OCI-LY3 (cell line): ENCODE measurements at regions not wholly inside any gene's neighbourhood (a gene's known extent, or its start where the extent isn't known, plus 50 kb on each side); places are given as distances from the start of the nearest gene placed in this dataset.

Source experiments
- H2AFZ ChIP-seq: fragments of 200-600, 300-600 bp; shearing (Covaris generic); 2 replicates; pipeline ENCODE4 v1.6.0; 2014; ENCODE audit warnings: antibody characterized with exemption, low read depth, low read length
- H3K27ac ChIP-seq: fragments of 200-600, 300-600 bp; sonication (generic); 2 replicates; pipeline ENCODE4 v1.5.1; 2014; ENCODE audit warnings: mild to moderate bottlenecking, low read length, moderate library complexity, mixed read lengths
- H3K27me3 ChIP-seq: fragments of 200-600, 300-600 bp; sonication (generic); 2 replicates; pipeline ENCODE4 v1.6.1; 2014; ENCODE audit warnings: low read depth, low read length, mixed read lengths
- H3K36me3 ChIP-seq: fragments of 200-600, 300-600 bp; sonication (generic); replicated peaks from 2 replicates; pipeline ENCODE3; 2014; ENCODE audit warnings: low read depth, low read length, mixed read lengths
- H3K4me1 ChIP-seq: fragments of 300-600, 200-600 bp; sonication (generic); 2 replicates; pipeline ENCODE4 v1.6.1; 2014; ENCODE audit warnings: low read length, mixed read lengths
- H3K4me2 ChIP-seq: fragments of 200-600, 300-600 bp; sonication (generic); 2 replicates; pipeline ENCODE4 v1.6.1; 2014; ENCODE audit warnings: low read length, mixed read lengths
- H3K4me3 ChIP-seq: fragments of 300-600, 200-600 bp; sonication (generic); 2 replicates; pipeline ENCODE4 v1.5.1; 2014; ENCODE audit warnings: antibody characterized with exemption, mild to moderate bottlenecking, low read length, moderate library complexity
- H3K79me2 ChIP-seq: fragments of 300-600, 200-600 bp; shearing (Covaris generic); 2 replicates; pipeline ENCODE4 v1.6.1; 2014; ENCODE audit warnings: mild to moderate bottlenecking, low read length, mixed read lengths
- H3K9ac ChIP-seq: fragments of 300-600, 200-600 bp; shearing (Covaris generic); 2 replicates; pipeline ENCODE4 v1.6.0; 2014; ENCODE audit warnings: mild to moderate bottlenecking, low read length, moderate library complexity
- H3K9me3 ChIP-seq: fragments of 200-600, 300-600 bp; shearing (Covaris generic); 2 replicates; pipeline ENCODE4 v1.6.1; 2014; ENCODE audit warnings: low read length, mixed read lengths; ENCODE audit not compliant: insufficient read depth
- H4K20me1 ChIP-seq: fragments of 200-600, 300-600 bp; sonication (generic); 2 replicates; pipeline ENCODE4 v1.6.1; 2016; ENCODE audit warnings: low read length, mixed read lengths; ENCODE audit not compliant: insufficient read depth
- EZH2phosphoT487 ChIP-seq: fragments of 200-600 bp; shearing (Covaris generic); IDR thresholded peaks from 2 replicates; pipeline ENCODE4 v1.6.1; 2018; ENCODE audit warnings: antibody characterized with exemption, mixed run types, low read depth
- TF ChIP-seq, protein P1 (sequence below): fragments of 200-600, 300-600 bp; sonication (generic); IDR thresholded peaks from 2 replicates; pipeline ENCODE4 v1.5.1; 2014; ENCODE audit warnings: antibody characterized with exemption, low read length, low read depth

DNA sequence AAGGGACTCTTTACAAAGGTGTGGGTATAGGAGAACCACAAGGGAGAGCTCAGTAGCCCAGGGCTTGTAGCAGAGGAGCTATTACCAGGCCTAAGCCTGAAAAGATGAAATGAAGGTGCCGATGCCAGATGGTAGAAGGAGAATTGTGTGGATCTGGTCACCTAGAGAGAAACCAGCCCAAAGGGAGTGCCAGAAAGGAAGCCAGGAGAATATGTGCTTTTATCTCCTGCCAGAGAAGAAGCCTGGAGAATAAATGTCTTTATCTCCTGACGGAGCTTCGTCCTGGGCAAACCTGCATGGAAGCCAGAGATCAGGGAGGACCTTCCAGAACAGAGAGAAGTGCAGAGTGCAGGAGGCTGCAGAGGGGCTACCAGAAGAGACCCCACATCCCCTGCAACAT, 142.6 kb downstream of the MED10 start:
- Histone ChIP-seq H3K4me3 (no peak overlapping the region), H3K27me3 (no peaks in the 10 kb centered on the region), H3K9ac (no peak overlapping the region), H4K20me1 (no peaks in the 10 kb centered on the region), H2AFZ (no peak overlapping the region), H3K9me3 (no peaks in the 10 kb centered on the region), H3K27ac (no peak overlapping the region), H3K4me2 (no peak overlapping the region), H3K79me2 (no peaks in the 10 kb centered on the region), H3K36me3 (no peaks in the 10 kb centered on the region), H3K4me1 (no peaks in the 10 kb centered on the region)
- TF ChIP-seq, protein P1, sequence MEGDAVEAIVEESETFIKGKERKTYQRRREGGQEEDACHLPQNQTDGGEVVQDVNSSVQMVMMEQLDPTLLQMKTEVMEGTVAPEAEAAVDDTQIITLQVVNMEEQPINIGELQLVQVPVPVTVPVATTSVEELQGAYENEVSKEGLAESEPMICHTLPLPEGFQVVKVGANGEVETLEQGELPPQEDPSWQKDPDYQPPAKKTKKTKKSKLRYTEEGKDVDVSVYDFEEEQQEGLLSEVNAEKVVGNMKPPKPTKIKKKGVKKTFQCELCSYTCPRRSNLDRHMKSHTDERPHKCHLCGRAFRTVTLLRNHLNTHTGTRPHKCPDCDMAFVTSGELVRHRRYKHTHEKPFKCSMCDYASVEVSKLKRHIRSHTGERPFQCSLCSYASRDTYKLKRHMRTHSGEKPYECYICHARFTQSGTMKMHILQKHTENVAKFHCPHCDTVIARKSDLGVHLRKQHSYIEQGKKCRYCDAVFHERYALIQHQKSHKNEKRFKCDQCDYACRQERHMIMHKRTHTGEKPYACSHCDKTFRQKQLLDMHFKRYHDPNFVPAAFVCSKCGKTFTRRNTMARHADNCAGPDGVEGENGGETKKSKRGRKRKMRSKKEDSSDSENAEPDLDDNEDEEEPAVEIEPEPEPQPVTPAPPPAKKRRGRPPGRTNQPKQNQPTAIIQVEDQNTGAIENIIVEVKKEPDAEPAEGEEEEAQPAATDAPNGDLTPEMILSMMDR, result no peak

DNA sequence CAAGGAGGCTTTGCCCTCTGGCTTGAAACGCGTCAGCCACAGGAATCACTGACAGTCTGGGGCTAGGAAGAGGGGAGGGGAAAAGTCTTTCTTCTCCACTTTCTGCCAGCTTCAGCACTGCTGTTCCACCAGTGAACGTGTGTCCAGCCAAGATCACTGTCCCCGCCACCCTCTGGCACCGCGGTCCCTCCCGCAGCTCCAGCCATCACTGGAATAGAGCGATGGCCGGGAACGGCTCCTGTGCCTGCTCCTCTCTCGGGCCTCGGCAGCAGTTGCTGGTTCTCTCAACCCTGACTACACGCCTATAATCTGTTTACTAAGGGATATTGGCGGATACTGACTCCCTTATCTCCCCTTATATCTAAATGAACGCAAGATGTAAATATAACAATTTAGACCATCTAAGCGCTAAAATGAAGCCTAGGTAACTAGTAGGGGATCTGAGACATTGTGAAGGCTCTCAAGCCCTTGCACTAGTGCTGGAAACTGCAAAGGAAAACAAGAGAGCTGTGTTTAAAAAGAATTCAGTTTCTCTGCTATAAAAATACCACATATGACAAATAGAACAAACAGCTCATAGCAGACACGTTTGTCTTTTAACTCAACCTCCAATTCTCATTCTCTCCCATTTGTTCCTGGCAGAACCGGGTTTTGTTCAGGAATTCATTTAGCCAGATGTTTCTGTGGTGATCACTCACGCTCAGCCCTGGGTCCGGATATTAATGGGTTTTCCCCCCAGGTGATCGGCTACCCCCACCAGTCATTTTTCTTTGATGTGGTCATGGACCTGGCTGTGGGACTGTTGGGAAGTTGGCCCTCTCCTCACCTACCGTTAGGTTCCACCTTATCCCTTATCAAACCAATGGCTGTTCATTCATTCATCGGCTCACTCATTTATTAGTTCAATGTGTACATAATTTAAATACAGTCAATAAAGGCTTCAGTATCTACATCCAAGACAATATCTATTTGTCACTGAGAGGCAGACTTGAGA, 149.8 kb downstream of the MED10 start:
- Histone ChIP-seq H2AFZ (no peak overlapping the region), H3K4me1 (no peaks in the 10 kb centered on the region), H3K4me2 (no peak overlapping the region), H3K36me3 (no peaks in the 10 kb centered on the region), H3K27ac (no peak overlapping the region), H3K9ac (no peak overlapping the region), H3K79me2 (no peaks in the 10 kb centered on the region), H3K4me3 (no peak overlapping the region), H4K20me1 (no peaks in the 10 kb centered on the region), H3K27me3 (no peaks in the 10 kb centered on the region), H3K9me3 (no peaks in the 10 kb centered on the region)
- TF ChIP-seq EZH2phosphoT487, result no peak
- TF ChIP-seq, protein P1, result no peak

DNA sequence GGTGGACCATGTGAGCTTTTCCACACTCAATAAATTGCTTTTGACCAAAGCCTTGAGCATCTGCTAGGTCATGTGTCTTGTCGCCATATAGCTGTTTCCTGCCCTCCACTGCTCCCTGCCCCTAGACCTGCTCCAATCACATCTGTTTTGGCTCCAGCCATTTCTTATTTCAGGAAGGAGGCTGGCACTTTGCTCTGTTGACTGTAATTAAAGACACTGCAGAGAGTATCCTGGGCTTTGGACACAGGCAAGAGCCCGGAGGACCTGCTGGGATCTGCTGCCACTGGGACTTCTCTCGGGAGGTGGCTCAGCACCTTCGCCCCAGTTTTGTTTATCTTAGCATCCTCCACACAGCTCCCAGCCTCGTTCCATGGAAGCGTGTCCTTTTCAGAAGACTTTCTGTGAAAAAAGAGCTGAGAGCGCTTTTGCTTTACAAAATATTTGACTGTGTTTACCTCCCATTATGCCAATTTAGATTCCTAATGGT, 153.2 kb downstream of the MED10 start:
- Histone ChIP-seq H3K27me3 (no peaks in the 10 kb centered on the region), H3K27ac (no peak overlapping the region), H3K9ac (no peak overlapping the region), H3K9me3 (no peaks in the 10 kb centered on the region), H3K4me2 (no peak overlapping the region), H3K79me2 (no peaks in the 10 kb centered on the region), H3K36me3 (no peaks in the 10 kb centered on the region), H3K4me1 (no peaks in the 10 kb centered on the region), H2AFZ (no peak overlapping the region), H4K20me1 (no peaks in the 10 kb centered on the region), H3K4me3 (no peak overlapping the region)
- TF ChIP-seq, protein P1, result no peak
- TF ChIP-seq EZH2phosphoT487, result no peak

DNA sequence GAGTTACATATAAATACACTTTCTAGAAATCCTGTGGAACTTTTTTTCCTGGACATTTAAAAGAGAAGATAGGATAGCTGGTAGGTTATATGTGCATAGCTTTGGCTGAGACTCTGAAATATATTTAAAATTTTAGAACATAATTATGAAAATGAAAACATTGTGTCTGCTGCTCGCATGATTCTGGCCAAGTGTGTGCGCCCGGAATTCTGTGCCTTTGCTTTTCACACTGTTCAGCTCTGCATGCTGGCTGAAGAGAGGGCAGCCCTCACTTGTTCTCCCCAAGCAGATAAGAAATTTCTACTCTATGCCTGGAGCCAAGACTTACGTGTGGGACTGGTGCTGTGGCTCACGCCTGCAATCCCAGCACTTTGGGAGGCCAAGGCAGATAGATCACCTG, 153.9 kb downstream of the MED10 start:
- no peaks in the 10 kb centered on the region for H3K36me3 ChIP-seq
- no peak overlapping the region for H3K4me2 ChIP-seq
- H4K20me1 ChIP-seq, result no peaks in the 10 kb centered on the region
- H3K27me3 ChIP-seq, result no peaks in the 10 kb centered on the region
- H3K27ac ChIP-seq, result no peak overlapping the region
- no peaks in the 10 kb centered on the region for H3K9me3 ChIP-seq
- no peaks in the 10 kb centered on the region for H3K79me2 ChIP-seq
- no peaks in the 10 kb centered on the region for H3K4me1 ChIP-seq
- H2AFZ ChIP-seq, result no peak overlapping the region
- no peak overlapping the region for H3K9ac ChIP-seq
- TF ChIP-seq, protein P1, result no peak
- TF ChIP-seq EZH2phosphoT487, result no peak
- H3K4me3 ChIP-seq, result no peak overlapping the region
